ENCODE measurements at regions not wholly inside any gene's neighbourhood (a gene's known extent, or its start where the extent isn't known, plus 50 kb on each side); places are given as distances from the start of the nearest gene placed in this dataset.
"Not testable (repeated sequence)": the region's sequence is repeated elsewhere in the genome, so short reads cannot be mapped to it uniquely, and the experiment has no call there.

- H3K9me3 ChIP-seq (ENCODE audit: severe bottlenecking), result no peaks in the 10 kb centered on the region
- no peaks in the 10 kb centered on the region for H3K27me3 ChIP-seq (ENCODE audit: insufficient read depth, poor library complexity, severe bottlenecking)
- no peak overlapping the region for H3K27ac ChIP-seq (ENCODE audit: poor library complexity, severe bottlenecking)
- no peak for TF ChIP-seq CTCF (IDR thresholded peaks at IDR 0.05; ENCODE audit: poor library complexity, severe bottlenecking)
- no peaks in the 10 kb centered on the region for H3K4me1 ChIP-seq (ENCODE audit: insufficient read depth, poor library complexity, severe bottlenecking)
- no peak for DNase-seq (ENCODE audit: low spot score)
- ATAC-seq (ENCODE audit: low read depth), result no peak
- H3K36me3 ChIP-seq (ENCODE audit: low read depth), result no peaks in the 10 kb centered on the region
- H3K4me3 ChIP-seq (ENCODE audit: severe bottlenecking), result no peak overlapping the region
Observed at GRCh38 chr6:142647449-142648035, 297.4 kb downstream of the HIVEP2 start.

GRCh38 chr6:142648036-142648451 is 296.9 kb downstream of the HIVEP2 start:
- Histone ChIP-seq H3K36me3 (ENCODE audit: low read depth) (no peaks in the 10 kb centered on the region), H3K4me3 (ENCODE audit: severe bottlenecking) (no peak overlapping the region), H3K27ac (ENCODE audit: poor library complexity, severe bottlenecking) (no peak overlapping the region), H3K4me1 (ENCODE audit: insufficient read depth, poor library complexity, severe bottlenecking) (no peaks in the 10 kb centered on the region), H3K9me3 (ENCODE audit: severe bottlenecking) (no peaks in the 10 kb centered on the region), H3K27me3 (ENCODE audit: insufficient read depth, poor library complexity, severe bottlenecking) (no peaks in the 10 kb centered on the region)
- no peak for TF ChIP-seq CTCF (IDR thresholded peaks at IDR 0.05; ENCODE audit: poor library complexity, severe bottlenecking)
- DNase-seq (ENCODE audit: low spot score) (no peak), ATAC-seq (ENCODE audit: low read depth) (no peak)

GRCh38 chr6:142648526-142648925 is 296.4 kb downstream of the HIVEP2 start:
- Histone ChIP-seq H3K4me1 (ENCODE audit: insufficient read depth, poor library complexity, severe bottlenecking) (no peaks in the 10 kb centered on the region), H3K36me3 (ENCODE audit: low read depth) (no peaks in the 10 kb centered on the region), H3K9me3 (ENCODE audit: severe bottlenecking) (no peaks in the 10 kb centered on the region), H3K27ac (ENCODE audit: poor library complexity, severe bottlenecking) (no peak overlapping the region), H3K4me3 (ENCODE audit: severe bottlenecking) (no peak overlapping the region), H3K27me3 (ENCODE audit: insufficient read depth, poor library complexity, severe bottlenecking) (no peaks in the 10 kb centered on the region)
- no peak for ATAC-seq (ENCODE audit: low read depth)
- DNase-seq (ENCODE audit: low spot score), result no peak
- no peak for TF ChIP-seq CTCF (IDR thresholded peaks at IDR 0.05; ENCODE audit: poor library complexity, severe bottlenecking)

- not testable (repeated sequence) for H3K4me1 ChIP-seq (ENCODE audit: insufficient read depth, poor library complexity, severe bottlenecking); H3K9me3 ChIP-seq (ENCODE audit: severe bottlenecking); H3K27ac ChIP-seq (ENCODE audit: poor library complexity, severe bottlenecking); H3K4me3 ChIP-seq (ENCODE audit: severe bottlenecking); DNase-seq (ENCODE audit: low spot score); H3K27me3 ChIP-seq (ENCODE audit: insufficient read depth, poor library complexity, severe bottlenecking); ATAC-seq (ENCODE audit: low read depth); H3K36me3 ChIP-seq (ENCODE audit: low read depth)
Observed at GRCh38 chr6:142649438-142650234, 295.3 kb downstream of the HIVEP2 start.

GRCh38 chr6:142651384-142651783 is 293.6 kb downstream of the HIVEP2 start:
- DNase-seq (ENCODE audit: low spot score) (no peak), ATAC-seq (ENCODE audit: low read depth) (no peak)
- Histone ChIP-seq H3K27me3 (ENCODE audit: insufficient read depth, poor library complexity, severe bottlenecking) (no peaks in the 10 kb centered on the region), H3K36me3 (ENCODE audit: low read depth) (no peaks in the 10 kb centered on the region), H3K4me3 (ENCODE audit: severe bottlenecking) (no peak overlapping the region), H3K4me1 (ENCODE audit: insufficient read depth, poor library complexity, severe bottlenecking) (no peaks in the 10 kb centered on the region), H3K9me3 (ENCODE audit: severe bottlenecking) (no peaks in the 10 kb centered on the region), H3K27ac (ENCODE audit: poor library complexity, severe bottlenecking) (no peak overlapping the region)
- no peak for TF ChIP-seq CTCF (IDR thresholded peaks at IDR 0.05; ENCODE audit: poor library complexity, severe bottlenecking)
